Neural cell (in vitro differentiated cells): ENCODE measurements at regions not wholly inside any gene's neighbourhood (a gene's known extent, or its start where the extent isn't known, plus 50 kb on each side); places are given as distances from the start of the nearest gene placed in this dataset.

ENCODE experiments used
- H2AFZ ChIP-seq: fragments of 200-600, 300-800 bp; sonication (generic), shearing (Covaris generic); 2 replicates; pipeline ENCODE4 v1.6.0; 2014; ENCODE audit warnings: low read depth, mild to moderate bottlenecking, antibody characterized with exemption, low read length, moderate library complexity
- H3F3A ChIP-seq: fragments of 200-600 bp; shearing (Covaris generic); 2 replicates; pipeline ENCODE4 v1.6.1; 2016; ENCODE audit warnings: mild to moderate bottlenecking, moderate library complexity, mixed read lengths, antibody characterized with exemption, low read length; ENCODE audit not compliant: insufficient read depth, poor library complexity, severe bottlenecking
- H3K27ac ChIP-seq: fragments of 200-600, 300-800 bp; sonication (generic), shearing (Covaris generic); 2 replicates; pipeline ENCODE4 v1.5.1; 2014; ENCODE audit warnings: mild to moderate bottlenecking, low read length, moderate library complexity
- H3K27me3 ChIP-seq: fragments of 300-800, 200-600 bp; sonication (generic), shearing (Covaris generic); 2 replicates; pipeline ENCODE4 v1.6.0; 2014; ENCODE audit warnings: mild to moderate bottlenecking, low read depth, low read length, moderate library complexity; ENCODE audit not compliant: insufficient read depth
- H3K36me3 ChIP-seq: fragments of 300-800, 200-600 bp; sonication (generic), shearing (Covaris generic); 2 replicates; pipeline ENCODE4 v1.5.1; 2014; ENCODE audit warnings: mild to moderate bottlenecking, antibody characterized with exemption, low read length, moderate library complexity; ENCODE audit not compliant: insufficient read depth
- H3K4me2 ChIP-seq: fragments of 300-800, 200-600 bp; sonication (generic), shearing (Covaris generic); 2 replicates; pipeline ENCODE4 v1.6.0; 2014; ENCODE audit warnings: mild to moderate bottlenecking, low read length
- H3K4me3 ChIP-seq: fragments of 300-800, 200-600 bp; sonication (generic), shearing (Covaris generic); 2 replicates; pipeline ENCODE4 v1.5.1; 2014; ENCODE audit warnings: mild to moderate bottlenecking, low read length, moderate library complexity
- H3K79me2 ChIP-seq: fragments of 200-600 bp; shearing (Covaris generic); replicated peaks from 2 replicates; pipeline ENCODE4 v1.6.0; 2014; ENCODE audit warnings: mild to moderate bottlenecking, low read length, moderate library complexity; ENCODE audit not compliant: insufficient read depth
- H3K9ac ChIP-seq: fragments of 300-800, 200-600 bp; sonication (generic), shearing (Covaris generic); 2 replicates; pipeline ENCODE4 v1.6.1; 2016; ENCODE audit warnings: mild to moderate bottlenecking, low read length, mixed read lengths
- H3K9me2 ChIP-seq: fragments of 200-600 bp; shearing (Covaris generic); 2 replicates; pipeline ENCODE4 v1.6.1; 2016; ENCODE audit warnings: mild to moderate bottlenecking, low read length, mixed read lengths; ENCODE audit not compliant: insufficient read depth
- H3K9me3 ChIP-seq: fragments of 200-600, 300-800 bp; sonication (generic), shearing (Covaris generic); 2 replicates; pipeline ENCODE4 v1.6.1; 2016; ENCODE audit warnings: mild to moderate bottlenecking, mixed run types, low read length, moderate library complexity, mixed read lengths
- H4K20me1 ChIP-seq: fragments of 200-600 bp; shearing (Covaris generic); 2 replicates; pipeline ENCODE4 v1.6.1; 2016; ENCODE audit warnings: mild to moderate bottlenecking, mixed run types; ENCODE audit not compliant: insufficient read depth
- CTCF ChIP-seq: fragments of 450-650 bp; IDR thresholded peaks from 2 replicates; pipeline ENCODE4 v1.5.1; 2014; ENCODE audit warnings: antibody characterized with exemption, mild to moderate bottlenecking, moderate library complexity; ENCODE audit not compliant: poor library complexity, severe bottlenecking
- EP300 ChIP-seq: fragments of 450-650 bp; conservative IDR thresholded peaks from 2 replicates; pipeline ENCODE4 v1.6.1; 2014; ENCODE audit warnings: antibody characterized with exemption, mild to moderate bottlenecking, moderate library complexity; ENCODE audit not compliant: poor library complexity, severe bottlenecking
- EZH2 ChIP-seq: fragments of 200-600, 300-800 bp; shearing (Covaris generic), sonication (generic); IDR thresholded peaks from 2 replicates; pipeline ENCODE4 v1.6.1; 2014; ENCODE audit warnings: antibody characterized with exemption, low read length, borderline replicate concordance, mild to moderate bottlenecking; ENCODE audit not compliant: insufficient read depth, poor library complexity, severe bottlenecking
- MXI1 ChIP-seq: fragments of 450-650 bp; conservative IDR thresholded peaks from 2 replicates; pipeline ENCODE4 v1.6.1; 2014; ENCODE audit warnings: antibody characterized with exemption, mild to moderate bottlenecking; ENCODE audit not compliant: poor library complexity, severe bottlenecking
- POLR2AphosphoS5 ChIP-seq: IDR thresholded peaks from 2 replicates; pipeline ENCODE4 v1.6.1; 2012
- RAD21 ChIP-seq: fragments of 450-650 bp; conservative IDR thresholded peaks from 2 replicates; pipeline ENCODE4 v1.6.1; 2014; ENCODE audit warnings: antibody characterized with exemption, mild to moderate bottlenecking, moderate library complexity
- REST ChIP-seq: IDR thresholded peaks from 2 replicates; pipeline ENCODE4 v1.6.1; 2012; ENCODE audit warnings: borderline replicate concordance
- SMC3 ChIP-seq: fragments of 450-650 bp; conservative IDR thresholded peaks from 2 replicates; pipeline ENCODE4 v1.6.1; 2014; ENCODE audit warnings: antibody characterized with exemption, mild to moderate bottlenecking, moderate library complexity; ENCODE audit not compliant: poor library complexity
- TAF1 ChIP-seq: IDR thresholded peaks from 2 replicates; pipeline ENCODE4 v1.6.1; 2012; ENCODE audit warnings: low read depth

- H3K4me3 ChIP-seq, result no peak overlapping the region
- H3K9ac ChIP-seq, result no peak overlapping the region
- no peaks in the 10 kb centered on the region for H4K20me1 ChIP-seq
- no peaks in the 10 kb centered on the region for H3K36me3 ChIP-seq
- H3K9me3 ChIP-seq, result no peaks in the 10 kb centered on the region
- no peaks in the 10 kb centered on the region for H3K9me2 ChIP-seq
- H3K79me2 ChIP-seq, result no peaks in the 10 kb centered on the region
- no peak overlapping the region for H2AFZ ChIP-seq
- TF ChIP-seq POLR2AphosphoS5 (no peak), EZH2 (no peak), MXI1 (no peak), SMC3 (no peak), RAD21 (no peak), EP300 (no peak), CTCF (no peak)
- no peaks in the 10 kb centered on the region for H3F3A ChIP-seq
- no peaks in the 10 kb centered on the region for H3K27me3 ChIP-seq
- no peak overlapping the region for H3K4me2 ChIP-seq
- no peak overlapping the region for H3K27ac ChIP-seq
Observed at GRCh38 chr4:99722006-99722405, 64.4 kb upstream of the C4orf54 start.

DNA sequence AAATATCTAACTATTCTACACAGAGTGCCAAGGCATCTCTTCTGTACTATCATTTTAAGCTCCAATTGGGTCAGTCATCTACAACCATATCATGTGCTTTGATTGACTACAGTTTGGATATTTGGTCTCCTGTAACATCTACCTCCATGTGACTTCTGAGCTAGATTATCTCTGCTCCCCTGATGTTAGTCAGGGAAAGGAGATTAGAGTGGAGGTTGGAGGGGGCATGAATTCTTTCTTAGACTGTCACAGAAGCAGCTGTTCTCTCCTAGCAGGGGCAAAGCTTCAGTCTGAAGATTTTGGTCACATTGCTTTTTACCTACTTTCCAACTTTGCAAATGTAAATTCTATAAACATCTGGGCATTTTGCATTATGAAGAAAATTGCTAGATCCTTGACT, 62.6 kb upstream of the C4orf54 start:
- Histone ChIP-seq H2AFZ (no peak overlapping the region), H3K27me3 (no peaks in the 10 kb centered on the region), H3K4me2 (no peak overlapping the region)

More for the DNA sequence above, 62.6 kb upstream of the C4orf54 start:
- H3K27ac ChIP-seq, result no peak overlapping the region
- no peak for TF ChIP-seq MXI1
- no peak for TF ChIP-seq REST
- TF ChIP-seq POLR2AphosphoS5, result no peak
- no peak for TF ChIP-seq EZH2
- no peak for TF ChIP-seq SMC3
- TF ChIP-seq RAD21, result no peak
- TF ChIP-seq CTCF, result no peak
- TF ChIP-seq EP300, result no peak
- no peak for TF ChIP-seq TAF1
- H3K9me3 ChIP-seq, result no peaks in the 10 kb centered on the region
- H3K79me2 ChIP-seq, result no peaks in the 10 kb centered on the region
- no peak overlapping the region for H3K9ac ChIP-seq
- no peaks in the 10 kb centered on the region for H4K20me1 ChIP-seq
- no peak overlapping the region for H3K4me3 ChIP-seq
- no peaks in the 10 kb centered on the region for H3F3A ChIP-seq
- H3K36me3 ChIP-seq, result no peaks in the 10 kb centered on the region
- no peaks in the 10 kb centered on the region for H3K9me2 ChIP-seq
